CD14-positive monocyte (primary cell): ENCODE measurements at regions not wholly inside any gene's neighbourhood (a gene's known extent, or its start where the extent isn't known, plus 50 kb on each side); places are given as distances from the start of the nearest gene placed in this dataset.

Experiments used
- DNase-seq, 3 donors: peaks; one replicate each; pipeline ENCODE4 v3.0.0-alpha.2; 2011 to 2022
- H2AFZ ChIP-seq: 2 replicates; pipeline ENCODE4 v1.6.0; 2012; ENCODE audit warnings: mild to moderate bottlenecking, low read depth, low read length, inconsistent platforms; ENCODE audit not compliant: insufficient read depth, poor library complexity, severe bottlenecking
- H3K27ac ChIP-seq, 2 donors: 1 replicate in 1 of 2; 2 replicates in 1 of 2; pipeline ENCODE4 v1.5.1; 2012 to 2013; ENCODE audit warnings: low read length in 2 of 2, control low read depth in 1 of 2, inconsistent platforms in 1 of 2, low read depth in 1 of 2, mild to moderate bottlenecking in 1 of 2
- H3K27me3 ChIP-seq, 2 donors: one replicate each; pipeline versions ENCODE4 v1.6.0 to v1.6.1; 2011 to 2013; ENCODE audit warnings: low read length in 2 of 2; ENCODE audit not compliant: control insufficient read depth in 2 of 2, insufficient read depth in 2 of 2
- H3K36me3 ChIP-seq, 2 donors: replicated peaks in 1 of 2; 1 replicate in 1 of 2; 2 replicates in 1 of 2; pipeline versions ENCODE4 v1.5.1 to v1.6.1; 2012 to 2013; ENCODE audit warnings: low read length in 2 of 2, control low read depth in 1 of 2, inconsistent platforms in 1 of 2, mild to moderate bottlenecking in 1 of 2; ENCODE audit not compliant: insufficient read depth in 2 of 2, control insufficient read depth in 1 of 2
- H3K4me1 ChIP-seq, 2 donors: 1 replicate in 1 of 2; 2 replicates in 1 of 2; pipeline versions ENCODE4 v1.5.1 to v1.6.1; 2012 to 2013; ENCODE audit warnings: low read length in 2 of 2, control low read depth in 1 of 2, inconsistent platforms in 1 of 2, mild to moderate bottlenecking in 1 of 2, moderate library complexity in 1 of 2; ENCODE audit not compliant: insufficient read depth in 2 of 2, control insufficient read depth in 1 of 2
- H3K4me2 ChIP-seq: replicated peaks from 2 replicates; pipeline ENCODE3; 2012; ENCODE audit warnings: low read length, moderate library complexity, mild to moderate bottlenecking; ENCODE audit not compliant: poor library complexity, severe bottlenecking; ENCODE audit errors: extremely low read depth
- H3K4me3 ChIP-seq, 3 experiments: fragments of 200-600 bp in 1 of 3; sonication (generic) in 1 of 3; replicated peaks in 1 of 3; 1 replicate in 2 of 3; 2 replicates in 1 of 3; pipeline ENCODE4 v1.5.1; 2011 to 2013; ENCODE audit warnings: low read length in 3 of 3, mild to moderate bottlenecking in 3 of 3, control low read depth in 2 of 3, low read depth in 2 of 3, inconsistent platforms in 1 of 3, moderate library complexity in 1 of 3
- H3K79me2 ChIP-seq: 2 replicates; pipeline ENCODE4 v1.6.0; 2012; ENCODE audit warnings: mild to moderate bottlenecking, control low read depth, inconsistent platforms, low read length, moderate library complexity; ENCODE audit not compliant: insufficient read depth
- H3K9ac ChIP-seq: 2 replicates; pipeline ENCODE4 v1.6.0; 2017; ENCODE audit warnings: low read length, mild to moderate bottlenecking; ENCODE audit not compliant: insufficient read depth, poor library complexity, severe bottlenecking
- H3K9me3 ChIP-seq, 2 donors: replicated peaks in 1 of 2; 1 replicate in 1 of 2; 2 replicates in 1 of 2; pipeline versions ENCODE4 v1.5.1 to v1.6.1; 2012 to 2013; ENCODE audit warnings: low read length in 2 of 2, control low read depth in 1 of 2; ENCODE audit not compliant: control insufficient read depth in 1 of 2, insufficient read depth in 1 of 2
- H4K20me1 ChIP-seq: 2 replicates; pipeline ENCODE4 v1.6.0; 2012; ENCODE audit warnings: mild to moderate bottlenecking, low read length, control low read depth, moderate library complexity; ENCODE audit not compliant: insufficient read depth
- H3K27ac Mint-ChIP-seq, 7 donors: one replicate each; pipeline ENCODE4 v1.8.0; 2020; ENCODE audit warnings: mild to moderate bottlenecking in 7 of 7, mixed read lengths in 7 of 7, moderate library complexity in 6 of 7, inconsistent platforms in 2 of 7
- H3K27me3 Mint-ChIP-seq, 3 donors: one replicate each; pipeline ENCODE4 v1.8.0; 2021 to 2022; ENCODE audit warnings: low read depth in 3 of 3, mild to moderate bottlenecking in 3 of 3, mixed read lengths in 3 of 3, moderate library complexity in 3 of 3, inconsistent platforms in 1 of 3
- H3K36me3 Mint-ChIP-seq, 2 donors: one replicate each; pipeline ENCODE4 v1.8.0; 2020; ENCODE audit warnings: mixed read lengths in 2 of 2, inconsistent platforms in 1 of 2, mild to moderate bottlenecking in 1 of 2
- H3K4me1 Mint-ChIP-seq: one replicate; pipeline ENCODE4 v1.8.0; 2020; ENCODE audit warnings: mild to moderate bottlenecking, mixed read lengths
- H3K4me3 Mint-ChIP-seq, 2 donors: one replicate each; pipeline ENCODE4 v1.8.0; 2020; ENCODE audit warnings: mild to moderate bottlenecking in 2 of 2, mixed read lengths in 2 of 2, moderate library complexity in 1 of 2
- H3K9me3 Mint-ChIP-seq, 7 donors: one replicate each; pipeline ENCODE4 v1.8.0; 2020 to 2022; ENCODE audit warnings: mixed read lengths in 7 of 7, mild to moderate bottlenecking in 6 of 7, moderate library complexity in 6 of 7, inconsistent platforms in 2 of 7
- CTCF ChIP-seq: fragments of 200-600 bp; IDR thresholded peaks from one replicate; pipeline ENCODE4 v1.8.0; 2022; ENCODE audit warnings: antibody characterized with exemption, mild to moderate bottlenecking
- WGBS: methylation state at CpG from one replicate; pipeline ENCODE4 v1.1.5; 2013; ENCODE audit warnings: missing lambda C conversion rate; ENCODE audit not compliant: insufficient coverage; 5-methylcytosine and 5-hydroxymethylcytosine counted together
- intact Hi-C, 2 donors: fragments of 100-400 bp; cut with micrococcal nuclease; formaldehyde crosslinking; loops; one replicate each; pipeline versions ENCODE4 v1.15.0 to v1.15.1; 2023

- DNase-seq, result no peak
- Histone ChIP-seq H3K4me1 (no peaks in the 10 kb centered on the region), H3K9me3 (no peaks in the 10 kb centered on the region), H3K9ac (no peak overlapping the region), H4K20me1 (no peaks in the 10 kb centered on the region), H3K27me3 (no peaks in the 10 kb centered on the region), H3K4me2 (no peak overlapping the region), H3K27ac (no peak overlapping the region), H2AFZ (no peak overlapping the region), H3K4me3 (no peak overlapping the region), H3K36me3 (no peaks in the 10 kb centered on the region), H3K79me2 (no peaks in the 10 kb centered on the region)
- Mint-ChIP-seq H3K27me3 (peaks cover 0 to 1% (median 0%) of the 10 kb centered on the region in 3 donors), H3K36me3 (no peaks in the 10 kb centered on the region), H3K9me3 (peaks cover 0 to 5% (median 2%) of the 10 kb centered on the region in 7 donors), H3K4me1 (peaks cover 3% of the 10 kb centered on the region), H3K4me3 (no peak overlapping the region), H3K27ac (no peak overlapping the region)
- intact Hi-C loops, result no loop called here
- TF ChIP-seq CTCF, result no peak
- WGBS, result no CpG with 5 or more reads among the region's 2 CpGs
These were observed 141.7 kb upstream of the SEMA3A start for GRCh38 chr7:84336303-84336702.

GRCh38 chr7:84331616-84332015 lies 137.0 kb upstream of the SEMA3A start:
- no peak for DNase-seq

More at GRCh38 chr7:84331616-84332015, 137.0 kb upstream of the SEMA3A start:
- Mint-ChIP-seq H3K4me3 (no peak overlapping the region), H3K4me1 (peaks cover 3% of the 10 kb centered on the region), H3K36me3 (no peaks in the 10 kb centered on the region), H3K27ac (no peak overlapping the region), H3K27me3 (peaks cover 0 to 2% (median 0%) of the 10 kb centered on the region in 3 donors), H3K9me3 (peaks cover 0 to 5% (median 2%) of the 10 kb centered on the region in 7 donors)
- H3K4me2 ChIP-seq, result no peak overlapping the region
- H4K20me1 ChIP-seq, result no peaks in the 10 kb centered on the region
- no peaks in the 10 kb centered on the region for H3K36me3 ChIP-seq
- intact Hi-C loops, result no loop called here
- WGBS, result 100% methylated on average over 3 of the region's 3 CpGs
- no peak overlapping the region for H3K9ac ChIP-seq
- no peaks in the 10 kb centered on the region for H3K27me3 ChIP-seq
- H3K4me3 ChIP-seq, result no peak overlapping the region
- TF ChIP-seq CTCF, result no peak
- H2AFZ ChIP-seq, result no peak overlapping the region
- H3K79me2 ChIP-seq, result no peaks in the 10 kb centered on the region
- H3K27ac ChIP-seq, result no peak overlapping the region
- no peaks in the 10 kb centered on the region for H3K9me3 ChIP-seq
- no peaks in the 10 kb centered on the region for H3K4me1 ChIP-seq
